ENCODE measurements at regions not wholly inside any gene's neighbourhood (a gene's known extent, or its start where the extent isn't known, plus 50 kb on each side); places are given as distances from the start of the nearest gene placed in this dataset.

DNA sequence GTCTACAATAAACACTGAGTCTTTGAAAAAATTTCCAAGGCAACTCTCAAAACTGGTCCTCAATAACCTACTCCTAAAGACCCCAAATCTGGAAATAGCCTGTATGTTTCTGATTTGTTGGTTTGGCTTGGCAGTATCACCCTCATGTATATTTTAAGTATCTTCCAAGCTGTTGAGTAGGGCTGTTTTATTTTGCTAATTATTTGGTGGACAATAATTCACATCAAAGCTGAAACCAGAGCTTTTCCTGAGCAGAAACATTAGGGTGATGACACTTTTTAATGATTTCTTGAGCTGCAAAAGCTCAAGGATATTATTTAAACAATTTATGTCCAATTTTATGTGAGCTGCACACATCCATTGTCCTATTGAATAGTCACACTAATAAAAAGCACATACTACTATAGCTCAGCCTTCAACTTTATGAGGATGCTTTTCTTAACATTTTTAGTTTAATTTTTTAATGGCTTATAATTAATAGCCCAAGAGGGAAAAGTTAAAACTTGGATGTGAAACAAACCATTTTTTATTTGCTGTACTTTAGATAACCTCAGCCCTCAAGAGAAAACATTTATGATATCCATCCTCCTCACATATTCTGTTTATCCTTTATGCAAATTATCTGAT is 393.1 kb downstream of the TAF11L14 start:
- TF ChIP-seq GABPA (IDR thresholded peaks at IDR 0.05; ENCODE audit: low read depth), result no peak
- no peak for TF ChIP-seq POLR2AphosphoS5 (IDR thresholded peaks at IDR 0.05; ENCODE audit: low read depth)
- TF ChIP-seq, protein P1, sequence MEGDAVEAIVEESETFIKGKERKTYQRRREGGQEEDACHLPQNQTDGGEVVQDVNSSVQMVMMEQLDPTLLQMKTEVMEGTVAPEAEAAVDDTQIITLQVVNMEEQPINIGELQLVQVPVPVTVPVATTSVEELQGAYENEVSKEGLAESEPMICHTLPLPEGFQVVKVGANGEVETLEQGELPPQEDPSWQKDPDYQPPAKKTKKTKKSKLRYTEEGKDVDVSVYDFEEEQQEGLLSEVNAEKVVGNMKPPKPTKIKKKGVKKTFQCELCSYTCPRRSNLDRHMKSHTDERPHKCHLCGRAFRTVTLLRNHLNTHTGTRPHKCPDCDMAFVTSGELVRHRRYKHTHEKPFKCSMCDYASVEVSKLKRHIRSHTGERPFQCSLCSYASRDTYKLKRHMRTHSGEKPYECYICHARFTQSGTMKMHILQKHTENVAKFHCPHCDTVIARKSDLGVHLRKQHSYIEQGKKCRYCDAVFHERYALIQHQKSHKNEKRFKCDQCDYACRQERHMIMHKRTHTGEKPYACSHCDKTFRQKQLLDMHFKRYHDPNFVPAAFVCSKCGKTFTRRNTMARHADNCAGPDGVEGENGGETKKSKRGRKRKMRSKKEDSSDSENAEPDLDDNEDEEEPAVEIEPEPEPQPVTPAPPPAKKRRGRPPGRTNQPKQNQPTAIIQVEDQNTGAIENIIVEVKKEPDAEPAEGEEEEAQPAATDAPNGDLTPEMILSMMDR (IDR thresholded peaks at IDR 0.05; ENCODE audit: insufficient read depth, low read length), result no peak
- no peak for DNase-seq (ENCODE audit: low read depth in 1 of 2, low spot score in 1 of 2)
- Histone ChIP-seq H3K27me3 (ENCODE audit: insufficient read depth, poor library complexity, severe bottlenecking) (no peaks in the 10 kb centered on the region), H3K27ac (replicated peaks) (no peak overlapping the region), H3K4me3 (replicated peaks; ENCODE audit: insufficient read depth, low read length) (no peak overlapping the region)

DNA sequence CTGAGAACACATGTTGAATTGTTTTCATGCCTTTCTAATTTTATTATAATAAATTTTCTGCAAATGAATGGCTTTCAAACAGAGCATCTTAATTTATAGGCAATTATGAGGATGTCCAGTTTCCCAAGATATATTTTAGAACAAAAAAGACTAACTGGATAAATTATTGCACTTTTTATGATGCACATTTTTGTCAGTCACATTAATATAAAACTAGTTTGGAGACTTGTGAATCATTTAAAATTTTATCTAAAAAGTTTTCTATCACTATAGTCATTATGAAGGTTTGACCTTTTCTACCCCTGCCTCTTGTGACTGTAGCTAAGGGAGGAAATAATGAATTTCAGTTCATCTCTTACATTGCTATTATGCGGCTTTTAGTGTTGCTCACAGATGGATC is 393.8 kb downstream of the TAF11L14 start:
- H3K27ac ChIP-seq (replicated peaks), result no peak overlapping the region
- H3K4me3 ChIP-seq (replicated peaks; ENCODE audit: insufficient read depth, low read length), result no peak overlapping the region
- no peak for TF ChIP-seq SPI1 (IDR thresholded peaks at IDR 0.05; ENCODE audit: borderline replicate concordance, low read depth)
- TF ChIP-seq, protein P1 (IDR thresholded peaks at IDR 0.05; ENCODE audit: insufficient read depth, low read length), result no peak
- TF ChIP-seq GABPA (IDR thresholded peaks at IDR 0.05; ENCODE audit: low read depth), result no peak
- TF ChIP-seq, protein P2, sequence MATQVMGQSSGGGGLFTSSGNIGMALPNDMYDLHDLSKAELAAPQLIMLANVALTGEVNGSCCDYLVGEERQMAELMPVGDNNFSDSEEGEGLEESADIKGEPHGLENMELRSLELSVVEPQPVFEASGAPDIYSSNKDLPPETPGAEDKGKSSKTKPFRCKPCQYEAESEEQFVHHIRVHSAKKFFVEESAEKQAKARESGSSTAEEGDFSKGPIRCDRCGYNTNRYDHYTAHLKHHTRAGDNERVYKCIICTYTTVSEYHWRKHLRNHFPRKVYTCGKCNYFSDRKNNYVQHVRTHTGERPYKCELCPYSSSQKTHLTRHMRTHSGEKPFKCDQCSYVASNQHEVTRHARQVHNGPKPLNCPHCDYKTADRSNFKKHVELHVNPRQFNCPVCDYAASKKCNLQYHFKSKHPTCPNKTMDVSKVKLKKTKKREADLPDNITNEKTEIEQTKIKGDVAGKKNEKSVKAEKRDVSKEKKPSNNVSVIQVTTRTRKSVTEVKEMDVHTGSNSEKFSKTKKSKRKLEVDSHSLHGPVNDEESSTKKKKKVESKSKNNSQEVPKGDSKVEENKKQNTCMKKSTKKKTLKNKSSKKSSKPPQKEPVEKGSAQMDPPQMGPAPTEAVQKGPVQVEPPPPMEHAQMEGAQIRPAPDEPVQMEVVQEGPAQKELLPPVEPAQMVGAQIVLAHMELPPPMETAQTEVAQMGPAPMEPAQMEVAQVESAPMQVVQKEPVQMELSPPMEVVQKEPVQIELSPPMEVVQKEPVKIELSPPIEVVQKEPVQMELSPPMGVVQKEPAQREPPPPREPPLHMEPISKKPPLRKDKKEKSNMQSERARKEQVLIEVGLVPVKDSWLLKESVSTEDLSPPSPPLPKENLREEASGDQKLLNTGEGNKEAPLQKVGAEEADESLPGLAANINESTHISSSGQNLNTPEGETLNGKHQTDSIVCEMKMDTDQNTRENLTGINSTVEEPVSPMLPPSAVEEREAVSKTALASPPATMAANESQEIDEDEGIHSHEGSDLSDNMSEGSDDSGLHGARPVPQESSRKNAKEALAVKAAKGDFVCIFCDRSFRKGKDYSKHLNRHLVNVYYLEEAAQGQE (IDR thresholded peaks at IDR 0.05; ENCODE audit: insufficient replicate concordance, low read depth), result no peak
- no peak for TF ChIP-seq POLR2AphosphoS5 (IDR thresholded peaks at IDR 0.05; ENCODE audit: low read depth)
- DNase-seq (ENCODE audit: low read depth in 1 of 2, low spot score in 1 of 2), result no peak
- no peaks in the 10 kb centered on the region for H3K27me3 ChIP-seq (ENCODE audit: insufficient read depth, poor library complexity, severe bottlenecking)

DNA sequence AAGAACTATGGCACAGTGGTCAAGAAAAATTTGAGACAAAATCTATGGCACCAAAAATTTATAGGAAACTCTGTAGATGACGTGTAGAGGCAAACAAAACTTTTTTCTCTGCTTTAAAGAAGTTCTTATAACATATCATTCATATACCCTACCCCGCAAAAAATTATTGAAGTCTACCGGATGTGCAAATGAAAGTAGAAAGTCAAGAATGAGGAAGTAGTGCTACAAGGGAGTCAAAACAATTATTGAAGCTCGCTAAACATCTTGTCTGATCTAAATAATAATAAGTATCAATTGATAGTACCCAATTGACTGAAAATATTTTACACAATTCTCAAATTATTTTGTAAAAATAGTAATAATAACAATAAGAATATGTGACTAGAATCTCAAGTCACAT is 398.5 kb downstream of the TAF11L14 start:
- no peak for DNase-seq (ENCODE audit: low read depth in 1 of 2, low spot score in 1 of 2)
- no peaks in the 10 kb centered on the region for H3K27me3 ChIP-seq (ENCODE audit: insufficient read depth, poor library complexity, severe bottlenecking)
- TF ChIP-seq, protein P2 (IDR thresholded peaks at IDR 0.05; ENCODE audit: insufficient replicate concordance, low read depth), result no peak
- TF ChIP-seq, protein P1 (IDR thresholded peaks at IDR 0.05; ENCODE audit: insufficient read depth, low read length), result no peak
- TF ChIP-seq GABPA (IDR thresholded peaks at IDR 0.05; ENCODE audit: low read depth), result no peak
- no peak for TF ChIP-seq SPI1 (IDR thresholded peaks at IDR 0.05; ENCODE audit: borderline replicate concordance, low read depth)
- TF ChIP-seq POLR2AphosphoS5 (IDR thresholded peaks at IDR 0.05; ENCODE audit: low read depth), result no peak
- no peak overlapping the region for H3K4me3 ChIP-seq (replicated peaks; ENCODE audit: insufficient read depth, low read length)
- no peak overlapping the region for H3K27ac ChIP-seq (replicated peaks)

DNA sequence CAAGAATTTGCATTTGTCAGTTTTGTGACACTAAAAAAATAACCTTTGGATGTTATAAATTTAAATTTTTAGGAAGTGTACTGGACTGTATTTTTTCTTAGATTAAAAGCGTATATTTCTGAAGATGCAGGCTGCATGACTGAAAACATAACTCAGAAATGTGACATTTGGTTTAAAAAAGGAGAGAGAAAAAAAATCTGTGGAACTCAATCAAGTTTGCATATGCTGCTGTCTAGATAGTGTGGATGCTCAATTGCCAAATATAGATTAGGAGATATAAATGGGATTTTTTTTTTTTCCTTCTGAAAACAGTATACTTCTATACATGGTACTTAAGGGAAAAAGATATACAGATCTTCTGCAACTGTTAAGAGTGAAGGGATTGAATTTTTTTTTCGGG is 402.3 kb downstream of the TAF11L14 start:
- Histone ChIP-seq H3K4me3 (replicated peaks; ENCODE audit: insufficient read depth, low read length) (no peak overlapping the region), H3K27ac (replicated peaks) (no peak overlapping the region), H3K27me3 (ENCODE audit: insufficient read depth, poor library complexity, severe bottlenecking) (no peaks in the 10 kb centered on the region)
- TF ChIP-seq SPI1 (IDR thresholded peaks at IDR 0.05; ENCODE audit: borderline replicate concordance, low read depth), result no peak
- TF ChIP-seq GABPA (IDR thresholded peaks at IDR 0.05; ENCODE audit: low read depth), result no peak
- TF ChIP-seq, protein P2 (IDR thresholded peaks at IDR 0.05; ENCODE audit: insufficient replicate concordance, low read depth), result no peak
- DNase-seq (ENCODE audit: low read depth in 1 of 2, low spot score in 1 of 2), result no peak

All from HL-60 (cell line).